Heart left ventricle (tissue), 13 donors: ENCODE measurements at regions not wholly inside any gene's neighbourhood (a gene's known extent, or its start where the extent isn't known, plus 50 kb on each side); places are given as distances from the start of the nearest gene placed in this dataset.

Experiments used
- CTCF ChIP-seq, 12 donors: fragments of 200-600 bp; sonication (generic) in 4 of 12; IDR thresholded peaks; one replicate each; pipeline versions ENCODE4 v1.5.0 to v1.8.0; 2018 to 2022; ENCODE audit warnings: antibody characterized with exemption in 12 of 12, mild to moderate bottlenecking in 5 of 12
- POLR2A ChIP-seq, 2 donors: fragments of 450-650 bp; IDR thresholded peaks; one replicate each; pipeline ENCODE4 v1.6.1; 2017; ENCODE audit warnings: antibody characterized with exemption in 2 of 2, mild to moderate bottlenecking in 2 of 2, moderate library complexity in 2 of 2
- donor health status: ischemic (EF 13 %, LVEDD 7.1; RV severe dilation, severe dysfunction).
- donor health status: DM: no; HTN: yes; CAD: no.
- donor health status: DM: no; HTN: no; CAD: no.
- donor health status: ischemic (EF 25% LVEDD 6.9; RV normal size, moderate dysfunction).
- donor health status: ischemic (EF 25% LVEDD 5.7; RV mildly dilated, moderate dysfunction).
- donor health status: ischemic (EF 35%, LVEDD 5.7; RV mildly dilated, moderate dysfunction).
- donor health status: nonischemic (EF 11% LVEDD 7.7; RV severe dilation, severe dysfunction).
- donor health status: DM: yes; HTN: yes; CAD: no.
- donor health status: PGD.
- donor health status: ischemic (EF 29% LVEDD 5.4; RV normal size, mild dysfunction).
- donor health status: nonischemic (EF 23%, LVEDD 6.1; RV moderate dilation, normal function).

- TF ChIP-seq CTCF (IDR thresholded peaks at IDR 0.05) = no peak
- TF ChIP-seq POLR2A (IDR thresholded peaks at IDR 0.05) = no peak
These were observed 143.2 kb upstream of the PRICKLE2 start for GRCh38 chr3:64368257-64369020.
